ENCODE measurements at regions not wholly inside any gene's neighbourhood (a gene's known extent, or its start where the extent isn't known, plus 50 kb on each side); places are given as distances from the start of the nearest gene placed in this dataset.

GRCh38 chr4:107318078-107318477, 282.0 kb upstream of the DKK2 start:
- no peak for ATAC-seq
- H3K9me3 ChIP-seq: peaks cover 0 to 3% of the 10 kb centered on the region in 2 donors
- no peak overlapping the region for H3K4me3 ChIP-seq
- TF ChIP-seq CTCF (IDR thresholded peaks at IDR 0.05): no peak
- no peaks in the 10 kb centered on the region for H3K4me1 ChIP-seq
- H3K36me3 ChIP-seq: no peaks in the 10 kb centered on the region
- no peaks in the 10 kb centered on the region for H3K27me3 ChIP-seq
- no peak for DNase-seq
- H3K27ac ChIP-seq: no peak overlapping the region
- intact Hi-C loops (cut with DNase I): no loop called here

DNA sequence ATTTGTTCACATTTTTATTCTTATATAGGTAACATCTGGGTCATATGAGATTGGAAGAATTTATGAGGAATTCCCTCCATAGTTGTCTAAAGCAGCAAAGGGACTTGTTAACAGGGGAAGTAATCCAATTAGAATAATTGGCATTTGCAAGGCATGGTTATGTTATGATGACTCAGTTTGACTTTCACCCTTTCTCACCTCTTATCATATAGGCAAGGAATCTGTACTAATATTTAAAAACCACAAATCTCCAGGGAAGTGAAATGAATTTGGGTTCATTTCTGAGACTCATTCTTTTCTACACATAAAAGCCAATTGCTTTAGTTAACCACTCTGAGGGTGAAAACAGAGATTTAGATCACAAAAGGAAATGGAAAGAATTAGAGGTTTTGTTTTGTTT, 281.5 kb upstream of the DKK2 start:
- Histone ChIP-seq H3K36me3 (no peaks in the 10 kb centered on the region), H3K27me3 (no peaks in the 10 kb centered on the region), H3K27ac (no peak overlapping the region), H3K9me3 (peaks cover 0 to 3% of the 10 kb centered on the region in 2 donors), H3K4me3 (no peak overlapping the region), H3K4me1 (no peaks in the 10 kb centered on the region)
- TF ChIP-seq CTCF (IDR thresholded peaks at IDR 0.05): no peak
- intact Hi-C loops (cut with DNase I): no loop called here
- no peak for ATAC-seq
- no peak for DNase-seq

GRCh38 chr4:107315584-107315983, 279.5 kb upstream of the DKK2 start:
- no peaks in the 10 kb centered on the region for H3K36me3 ChIP-seq
- H3K9me3 ChIP-seq: no peaks in the 10 kb centered on the region
- ATAC-seq: no peak
- no peak overlapping the region for H3K4me3 ChIP-seq
- no peak for TF ChIP-seq CTCF (IDR thresholded peaks at IDR 0.05)
- H3K27me3 ChIP-seq: no peaks in the 10 kb centered on the region
- no peaks in the 10 kb centered on the region for H3K4me1 ChIP-seq
- no peak for DNase-seq
- intact Hi-C loops (cut with DNase I): no loop called here
- no peak overlapping the region for H3K27ac ChIP-seq

- Histone ChIP-seq H3K4me3 (no peak overlapping the region), H3K4me1 (no peaks in the 10 kb centered on the region), H3K27me3 (no peaks in the 10 kb centered on the region), H3K36me3 (no peaks in the 10 kb centered on the region), H3K27ac (no peak overlapping the region), H3K9me3 (no peaks in the 10 kb centered on the region)
- intact Hi-C loops (cut with DNase I): no loop called here
- ATAC-seq: no peak
- TF ChIP-seq CTCF (IDR thresholded peaks at IDR 0.05): no peak
- no peak for DNase-seq
Observed at GRCh38 chr4:107314156-107314555, 278.0 kb upstream of the DKK2 start.

- no peak for TF ChIP-seq CTCF (IDR thresholded peaks at IDR 0.05)
- intact Hi-C loops (cut with DNase I): no loop called here
- Histone ChIP-seq H3K9me3 (no peaks in the 10 kb centered on the region), H3K36me3 (no peaks in the 10 kb centered on the region), H3K27me3 (no peaks in the 10 kb centered on the region), H3K4me3 (no peak overlapping the region), H3K27ac (no peak overlapping the region), H3K4me1 (no peaks in the 10 kb centered on the region)
- DNase-seq (no peak), ATAC-seq (no peak)
Observed at GRCh38 chr4:107312366-107312765, 276.3 kb upstream of the DKK2 start.
